ENCODE measurements at regions not wholly inside any gene's neighbourhood (a gene's known extent, or its start where the extent isn't known, plus 50 kb on each side); places are given as distances from the start of the nearest gene placed in this dataset.

DNA sequence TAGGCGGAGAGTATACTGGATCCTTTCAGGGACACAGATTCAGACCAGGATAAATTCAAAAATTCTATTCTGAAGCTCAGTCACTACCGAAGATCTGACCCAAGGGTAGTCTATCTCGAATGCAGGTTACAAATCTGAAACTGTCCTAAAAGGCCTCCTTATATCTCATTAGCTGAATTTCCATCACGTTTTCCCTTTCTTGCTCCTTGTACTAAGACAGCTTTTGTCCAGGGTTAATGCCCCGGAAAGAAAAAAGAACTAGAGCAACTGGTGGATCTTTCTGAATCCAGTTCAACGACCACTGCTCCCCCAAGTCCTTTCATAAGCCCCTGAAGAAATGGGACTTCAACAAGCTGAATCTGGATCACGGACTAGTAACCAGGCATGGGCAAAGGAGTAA is 97.5 kb upstream of the CCDC85A start:
- TF ChIP-seq POLR2A (IDR thresholded peaks at IDR 0.05): no peak
- TF ChIP-seq, protein P1, sequence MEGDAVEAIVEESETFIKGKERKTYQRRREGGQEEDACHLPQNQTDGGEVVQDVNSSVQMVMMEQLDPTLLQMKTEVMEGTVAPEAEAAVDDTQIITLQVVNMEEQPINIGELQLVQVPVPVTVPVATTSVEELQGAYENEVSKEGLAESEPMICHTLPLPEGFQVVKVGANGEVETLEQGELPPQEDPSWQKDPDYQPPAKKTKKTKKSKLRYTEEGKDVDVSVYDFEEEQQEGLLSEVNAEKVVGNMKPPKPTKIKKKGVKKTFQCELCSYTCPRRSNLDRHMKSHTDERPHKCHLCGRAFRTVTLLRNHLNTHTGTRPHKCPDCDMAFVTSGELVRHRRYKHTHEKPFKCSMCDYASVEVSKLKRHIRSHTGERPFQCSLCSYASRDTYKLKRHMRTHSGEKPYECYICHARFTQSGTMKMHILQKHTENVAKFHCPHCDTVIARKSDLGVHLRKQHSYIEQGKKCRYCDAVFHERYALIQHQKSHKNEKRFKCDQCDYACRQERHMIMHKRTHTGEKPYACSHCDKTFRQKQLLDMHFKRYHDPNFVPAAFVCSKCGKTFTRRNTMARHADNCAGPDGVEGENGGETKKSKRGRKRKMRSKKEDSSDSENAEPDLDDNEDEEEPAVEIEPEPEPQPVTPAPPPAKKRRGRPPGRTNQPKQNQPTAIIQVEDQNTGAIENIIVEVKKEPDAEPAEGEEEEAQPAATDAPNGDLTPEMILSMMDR (IDR thresholded peaks at IDR 0.05): no peak

Measured in Peyer's patch (tissue), 4 donors.